GM21447 (cell line): ENCODE measurements at regions not wholly inside any gene's neighbourhood (a gene's known extent, or its start where the extent isn't known, plus 50 kb on each side); places are given as distances from the start of the nearest gene placed in this dataset.
A peak's percentile ranks its signal among the peaks of the same experiment; 100 is the strongest.

Source experiments
- ATAC-seq: cut with Tn5 transposase; IDR thresholded peaks from one replicate; pipeline ENCODE4 v1.9.1; 2021; ENCODE audit not compliant: unreplicated experiment

- ATAC-seq, result peak; percentile 88
Observed at GRCh38 chr1:87437663-87438295, 109.1 kb downstream of the LMO4 start.

GRCh38 chr1:87439821-87440220 is 111.1 kb downstream of the LMO4 start:
- ATAC-seq, result no peak

- ATAC-seq, result peak; percentile 92
Observed at GRCh38 chr1:87449348-87449963, 120.8 kb downstream of the LMO4 start.

GRCh38 chr1:87450136-87450535 is 121.5 kb downstream of the LMO4 start:
- ATAC-seq, result no peak

GRCh38 chr1:87450615-87451209 is 122.0 kb downstream of the LMO4 start:
- no peak for ATAC-seq

GRCh38 chr1:87451229-87451920 is 122.7 kb downstream of the LMO4 start:
- no peak for ATAC-seq

GRCh38 chr1:87452648-87453047 is 124.0 kb downstream of the LMO4 start:
- ATAC-seq, result no peak

- no peak for ATAC-seq
Observed at GRCh38 chr1:87457408-87457807, 128.7 kb downstream of the LMO4 start.

GRCh38 chr1:87462894-87463293 is 134.2 kb downstream of the LMO4 start:
- ATAC-seq, result no peak

- ATAC-seq, result peak; percentile 58
Observed at GRCh38 chr1:87464022-87464490, 135.4 kb downstream of the LMO4 start.

GRCh38 chr1:87466621-87467020 is 137.9 kb downstream of the LMO4 start:
- ATAC-seq, result no peak

GRCh38 chr1:87472716-87473115 is 144.0 kb downstream of the LMO4 start:
- no peak for ATAC-seq

- no peak for ATAC-seq
Observed at GRCh38 chr1:87473203-87473661, 144.6 kb downstream of the LMO4 start.

- no peak for ATAC-seq
Observed at GRCh38 chr1:87474098-87474497, 145.4 kb downstream of the LMO4 start.

- no peak for ATAC-seq
Observed at GRCh38 chr1:87478231-87478630, 149.6 kb downstream of the LMO4 start.

- ATAC-seq, result no peak
Observed at GRCh38 chr1:87495147-87495546, 166.5 kb downstream of the LMO4 start.

- ATAC-seq, result no peak
Observed at GRCh38 chr1:87495870-87496269, 167.2 kb downstream of the LMO4 start.

GRCh38 chr1:87497380-87498203 is 168.9 kb downstream of the LMO4 start:
- ATAC-seq, result no peak

- ATAC-seq, result no peak
Observed at GRCh38 chr1:87501738-87502137, 173.1 kb downstream of the LMO4 start.

GRCh38 chr1:87505391-87505983 is 176.8 kb downstream of the LMO4 start:
- no peak for ATAC-seq
